Suprapubic skin (tissue), 4 donors: ENCODE measurements at regions not wholly inside any gene's neighbourhood (a gene's known extent, or its start where the extent isn't known, plus 50 kb on each side); places are given as distances from the start of the nearest gene placed in this dataset.

Experiments used
- CTCF ChIP-seq, 2 donors: fragments of 200-600 bp in 1 of 2; fragments of 450-650 bp in 1 of 2; sonication (generic) in 1 of 2; IDR thresholded peaks; one replicate each; pipeline ENCODE4 v1.5.1; 2016 to 2019; ENCODE audit warnings: antibody characterized with exemption in 2 of 2, mild to moderate bottlenecking in 1 of 2, moderate library complexity in 1 of 2
- EP300 ChIP-seq: sonication (generic); formaldehyde crosslinking; IDR thresholded peaks from one replicate; pipeline ENCODE4 v1.6.1; 2017; ENCODE audit warnings: antibody characterized with exemption
- POLR2A ChIP-seq, 2 donors: fragments of 450-650 bp; IDR thresholded peaks; one replicate each; pipeline ENCODE4 v1.6.1; 2017; ENCODE audit warnings: antibody characterized with exemption in 2 of 2, mild to moderate bottlenecking in 2 of 2, moderate library complexity in 2 of 2
- POLR2AphosphoS5 ChIP-seq, 3 donors: sonication (generic); formaldehyde crosslinking; IDR thresholded peaks; one replicate each; pipeline ENCODE4 v1.6.1; 2017; ENCODE audit warnings: antibody characterized with exemption in 3 of 3

- TF ChIP-seq CTCF (IDR thresholded peaks at IDR 0.05) (no peak), POLR2A (IDR thresholded peaks at IDR 0.05) (no peak), POLR2AphosphoS5 (IDR thresholded peaks at IDR 0.05) (no peak), EP300 (no peak)
These were observed 130.1 kb downstream of the PTPRS start for GRCh38 chr19:5210556-5210955.
